Endodermal cell (in vitro differentiated cells): ENCODE measurements at regions not wholly inside any gene's neighbourhood (a gene's known extent, or its start where the extent isn't known, plus 50 kb on each side); places are given as distances from the start of the nearest gene placed in this dataset.

Experiments
- DNase-seq: peaks from one replicate; pipeline ENCODE4 v3.0.0-alpha.2; 2017
- H3K27ac ChIP-seq: 2 replicates; pipeline ENCODE4 v1.5.1; 2013; ENCODE audit warnings: mild to moderate bottlenecking, low read depth, low read length, moderate library complexity
- H3K27me3 ChIP-seq: 2 replicates; pipeline ENCODE4 v1.6.1; 2013; ENCODE audit warnings: mild to moderate bottlenecking, low read length, moderate library complexity; ENCODE audit not compliant: insufficient read depth, control insufficient read depth, poor library complexity, severe bottlenecking
- H3K36me3 ChIP-seq: 2 replicates; pipeline ENCODE4 v1.7.0; 2013; ENCODE audit warnings: mild to moderate bottlenecking, low read length, moderate library complexity; ENCODE audit not compliant: control insufficient read depth, insufficient read depth
- H3K4me1 ChIP-seq: one replicate; pipeline ENCODE4 v1.7.0; 2013; ENCODE audit warnings: low read length; ENCODE audit not compliant: control insufficient read depth, insufficient read depth
- H3K4me3 ChIP-seq: 2 replicates; pipeline ENCODE4 v1.5.1; 2013; ENCODE audit warnings: mild to moderate bottlenecking, low read length, moderate library complexity
- H3K9ac ChIP-seq: 2 replicates; pipeline ENCODE4 v1.6.1; 2013; ENCODE audit warnings: mild to moderate bottlenecking, low read length, moderate library complexity; ENCODE audit not compliant: poor library complexity, severe bottlenecking; ENCODE audit errors: extremely low read depth
- H3K9me3 ChIP-seq: 2 replicates; pipeline ENCODE4 v1.6.1; 2013; ENCODE audit warnings: mild to moderate bottlenecking, low read length, moderate library complexity; ENCODE audit not compliant: control insufficient read depth
- H3K27ac Mint-ChIP-seq: 2 replicates; pipeline ENCODE4 v1.8.0; 2020; ENCODE audit warnings: mixed read lengths
- H3K27me3 Mint-ChIP-seq: 2 replicates; pipeline ENCODE4 v1.8.0; 2021; ENCODE audit warnings: mild to moderate bottlenecking, mixed read lengths; ENCODE audit not compliant: insufficient read depth
- H3K36me3 Mint-ChIP-seq: 2 replicates; pipeline ENCODE4 v1.8.0; 2020; ENCODE audit warnings: low read depth, mixed read lengths
- H3K4me1 Mint-ChIP-seq: 2 replicates; pipeline ENCODE4 v1.8.0; 2020; ENCODE audit warnings: mixed read lengths
- H3K4me3 Mint-ChIP-seq: 2 replicates; pipeline ENCODE4 v1.8.0; 2020; ENCODE audit warnings: mild to moderate bottlenecking, moderate library complexity, mixed read lengths
- H3K9me3 Mint-ChIP-seq: 2 replicates; pipeline ENCODE4 v1.8.0; 2020; ENCODE audit warnings: mild to moderate bottlenecking, mixed read lengths
- CTCF ChIP-seq: fragments of 200-600 bp; sonication (generic); conservative IDR thresholded peaks from 2 replicates; pipeline ENCODE4 v1.5.0; 2021; ENCODE audit warnings: antibody characterized with exemption, mild to moderate bottlenecking
- WGBS, 2 experiments: methylation state at CpG; one replicate each; pipeline versions ENCODE4 v1.1.5 to v1.1.7; 2013; ENCODE audit warnings: missing lambda C conversion rate in 2 of 2, mixed read lengths in 1 of 2; ENCODE audit not compliant: insufficient coverage in 1 of 2, insufficient read length in 1 of 2; 5-methylcytosine and 5-hydroxymethylcytosine counted together

GRCh38 chr5:117414926-117415325, 840.3 kb upstream of the SEMA6A start:
- Histone ChIP-seq H3K36me3 (no peaks in the 10 kb centered on the region), H3K27ac (no peak overlapping the region), H3K9ac (no peak overlapping the region), H3K9me3 (no peaks in the 10 kb centered on the region), H3K4me1 (no peaks in the 10 kb centered on the region), H3K27me3 (no peaks in the 10 kb centered on the region), H3K4me3 (no peak overlapping the region)
- WGBS, 2 experiments, result 100% methylated on average over 1 of the region's 1 CpG; no CpG with 5 or more reads in 1 of the 2 experiments
- H3K27ac Mint-ChIP-seq, result no peak overlapping the region
- no peak for TF ChIP-seq CTCF
- no peaks in the 10 kb centered on the region for H3K27me3 Mint-ChIP-seq
- H3K9me3 Mint-ChIP-seq, result no peaks in the 10 kb centered on the region
- H3K4me3 Mint-ChIP-seq, result no peak overlapping the region
- H3K36me3 Mint-ChIP-seq, result no peaks in the 10 kb centered on the region
- DNase-seq, result no peak
- no peaks in the 10 kb centered on the region for H3K4me1 Mint-ChIP-seq

GRCh38 chr5:117411701-117412100, 837.1 kb upstream of the SEMA6A start:
- Histone ChIP-seq H3K4me1 (no peaks in the 10 kb centered on the region), H3K27me3 (no peaks in the 10 kb centered on the region), H3K4me3 (no peak overlapping the region), H3K36me3 (no peaks in the 10 kb centered on the region), H3K9me3 (no peaks in the 10 kb centered on the region), H3K9ac (no peak overlapping the region), H3K27ac (no peak overlapping the region)
- no peaks in the 10 kb centered on the region for H3K4me1 Mint-ChIP-seq
- no peak for DNase-seq
- H3K27me3 Mint-ChIP-seq, result no peaks in the 10 kb centered on the region
- no peak for TF ChIP-seq CTCF
- H3K36me3 Mint-ChIP-seq, result no peaks in the 10 kb centered on the region
- H3K27ac Mint-ChIP-seq, result no peak overlapping the region
- peaks cover 1% of the 10 kb centered on the region for H3K9me3 Mint-ChIP-seq
- no peak overlapping the region for H3K4me3 Mint-ChIP-seq

GRCh38 chr5:117405197-117405596, 830.6 kb upstream of the SEMA6A start:
- DNase-seq, result no peak
- TF ChIP-seq CTCF, result no peak
- Mint-ChIP-seq H3K4me3 (no peak overlapping the region), H3K4me1 (no peaks in the 10 kb centered on the region), H3K9me3 (peaks cover 1% of the 10 kb centered on the region), H3K36me3 (no peaks in the 10 kb centered on the region), H3K27me3 (no peaks in the 10 kb centered on the region), H3K27ac (no peak overlapping the region)
- H3K9me3 ChIP-seq, result no peaks in the 10 kb centered on the region
- H3K9ac ChIP-seq, result no peak overlapping the region
- no peaks in the 10 kb centered on the region for H3K36me3 ChIP-seq
- no peak overlapping the region for H3K4me3 ChIP-seq
- H3K27ac ChIP-seq, result no peak overlapping the region
- H3K4me1 ChIP-seq, result no peaks in the 10 kb centered on the region
- no peaks in the 10 kb centered on the region for H3K27me3 ChIP-seq
- WGBS, 2 experiments, result 100% methylated on average over 2 of the region's 2 CpGs; no CpG with 5 or more reads in 1 of the 2 experiments
